Neural crest cell (in vitro differentiated cells): ENCODE measurements at regions not wholly inside any gene's neighbourhood (a gene's known extent, or its start where the extent isn't known, plus 50 kb on each side); places are given as distances from the start of the nearest gene placed in this dataset.

Experiments
- DNase-seq: peaks from one replicate; pipeline ENCODE4 v3.0.0; 2021; ENCODE audit warnings: low read depth, mixed read lengths, low spot score
- H3K27ac Mint-ChIP-seq: one replicate; pipeline ENCODE4 v1.8.0; 2021; ENCODE audit warnings: mild to moderate bottlenecking, mixed read lengths; ENCODE audit not compliant: unreplicated experiment
- H3K27me3 Mint-ChIP-seq: 2 replicates; pipeline ENCODE4 v1.8.0; 2021; ENCODE audit warnings: low read depth, mild to moderate bottlenecking, mixed read lengths
- H3K36me3 Mint-ChIP-seq: 2 replicates; pipeline ENCODE4 v1.8.0; 2021; ENCODE audit warnings: low read depth, mild to moderate bottlenecking, mixed read lengths
- H3K4me1 Mint-ChIP-seq: 2 replicates; pipeline ENCODE4 v1.8.0; 2021; ENCODE audit warnings: mixed read lengths
- H3K4me3 Mint-ChIP-seq: one replicate; pipeline ENCODE4 v1.8.0; 2021; ENCODE audit warnings: mild to moderate bottlenecking, mixed read lengths
- H3K9me3 Mint-ChIP-seq: 2 replicates; pipeline ENCODE4 v1.8.0; 2021; ENCODE audit warnings: mixed read lengths
- CTCF ChIP-seq: fragments of 200-600 bp; sonication (generic); conservative IDR thresholded peaks from 2 replicates; pipeline ENCODE4 v1.5.0; 2021; ENCODE audit warnings: antibody characterized with exemption, mild to moderate bottlenecking

GRCh38 chr14:97584528-97584927 is 787.3 kb downstream of the VRK1 start:
- H3K4me3 Mint-ChIP-seq: no peak overlapping the region
- no peak for DNase-seq
- H3K36me3 Mint-ChIP-seq: no peaks in the 10 kb centered on the region
- no peaks in the 10 kb centered on the region for H3K9me3 Mint-ChIP-seq
- no peak overlapping the region for H3K27ac Mint-ChIP-seq
- H3K4me1 Mint-ChIP-seq: peaks cover 6% of the 10 kb centered on the region
- no peak for TF ChIP-seq CTCF
- peaks cover 28% of the 10 kb centered on the region for H3K27me3 Mint-ChIP-seq

DNA sequence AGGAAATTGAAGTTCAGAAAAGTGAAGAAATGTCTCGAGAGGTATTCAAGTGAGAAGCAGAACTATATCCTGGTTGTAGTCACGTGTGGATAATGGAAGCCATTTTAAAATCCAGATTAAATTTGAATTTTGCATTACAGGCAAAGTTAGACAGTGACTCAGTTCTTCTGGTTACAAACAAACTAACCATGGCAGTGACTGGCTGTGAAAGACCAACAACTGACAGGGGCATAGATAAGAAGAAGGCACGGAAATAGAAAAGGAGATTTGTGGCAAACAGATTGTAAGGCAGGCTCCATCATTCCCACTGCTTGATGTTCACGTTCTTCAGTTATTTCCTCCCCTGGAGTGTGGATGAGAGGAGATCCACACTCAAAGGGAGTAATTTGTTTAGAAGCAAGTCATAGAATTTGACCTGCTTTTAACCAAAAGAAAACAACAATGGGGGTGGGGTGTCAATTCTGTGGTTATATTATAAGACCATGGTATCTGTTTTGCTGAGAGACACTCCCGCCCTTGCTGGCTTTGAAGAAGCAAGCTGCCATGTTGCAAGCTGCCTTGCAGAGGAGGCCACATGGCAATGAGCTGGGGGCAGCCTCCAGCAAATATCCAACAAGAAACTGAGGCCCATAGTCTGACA is 795.3 kb downstream of the VRK1 start:
- no peak for TF ChIP-seq CTCF
- DNase-seq: no peak
- Mint-ChIP-seq H3K4me3 (no peak overlapping the region), H3K27me3 (peaks cover 25% of the 10 kb centered on the region), H3K27ac (no peak overlapping the region), H3K36me3 (no peaks in the 10 kb centered on the region), H3K4me1 (no peaks in the 10 kb centered on the region), H3K9me3 (no peaks in the 10 kb centered on the region)

DNA sequence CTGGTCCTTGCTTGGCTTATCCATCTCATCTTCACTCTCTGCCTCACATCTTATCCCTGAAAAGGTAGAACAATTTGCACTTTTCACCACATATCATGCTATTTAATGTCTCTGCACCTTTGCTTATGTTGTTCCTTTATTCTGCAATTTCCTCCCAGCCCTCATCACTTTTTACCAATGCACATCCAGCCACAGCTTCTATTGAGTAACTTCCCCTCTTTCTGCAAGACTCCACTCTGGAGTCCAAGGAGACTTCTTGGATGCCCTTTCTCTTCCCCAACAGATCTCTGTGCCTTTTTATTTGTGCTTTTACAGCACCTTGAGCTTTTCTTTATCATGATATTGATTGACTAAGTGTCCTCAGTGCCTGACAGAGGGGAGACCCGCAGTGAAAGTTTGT is 797.1 kb downstream of the VRK1 start:
- Mint-ChIP-seq H3K36me3 (no peaks in the 10 kb centered on the region), H3K4me1 (no peaks in the 10 kb centered on the region), H3K4me3 (no peak overlapping the region), H3K27me3 (peaks cover 17% of the 10 kb centered on the region), H3K27ac (no peak overlapping the region), H3K9me3 (no peaks in the 10 kb centered on the region)
- DNase-seq: no peak
- no peak for TF ChIP-seq CTCF

DNA sequence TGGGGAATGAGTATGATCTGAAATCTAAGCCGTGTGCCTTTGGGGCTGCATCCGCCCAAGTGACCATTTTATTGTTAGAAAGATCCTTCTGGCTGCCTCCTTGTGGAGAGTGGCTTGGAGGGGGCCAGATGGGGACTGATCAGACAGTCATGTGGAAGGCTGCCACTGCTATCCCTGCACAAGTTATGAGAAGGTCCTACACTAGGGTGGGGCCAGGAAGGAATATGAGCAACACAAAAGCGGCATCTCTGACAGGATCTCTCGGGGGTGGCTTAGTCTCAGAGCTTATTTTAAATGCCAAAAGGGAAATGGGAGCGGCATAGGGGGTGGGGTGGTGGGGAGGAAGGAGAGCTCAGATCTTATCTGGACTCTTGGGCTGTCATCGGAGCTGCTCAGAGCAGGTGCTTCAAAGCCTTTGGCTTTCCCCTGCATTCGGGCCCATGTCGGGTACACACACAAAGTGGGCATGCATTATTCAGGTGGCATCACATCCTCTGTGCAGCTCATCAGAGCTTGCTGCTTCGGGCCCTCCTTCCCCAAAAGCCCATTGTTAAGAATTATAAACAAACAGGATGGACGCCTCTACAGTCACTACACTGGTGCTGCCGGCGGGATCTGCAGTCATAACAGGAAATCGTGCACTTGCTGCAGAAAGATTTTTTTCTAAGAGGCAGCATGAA is 805.4 kb downstream of the VRK1 start:
- TF ChIP-seq CTCF: no peak
- Mint-ChIP-seq H3K36me3 (no peaks in the 10 kb centered on the region), H3K4me3 (no peak overlapping the region), H3K27me3 (peaks cover 10% of the 10 kb centered on the region), H3K4me1 (no peaks in the 10 kb centered on the region), H3K27ac (no peak overlapping the region), H3K9me3 (peaks cover 8% of the 10 kb centered on the region)
- no peak for DNase-seq

DNA sequence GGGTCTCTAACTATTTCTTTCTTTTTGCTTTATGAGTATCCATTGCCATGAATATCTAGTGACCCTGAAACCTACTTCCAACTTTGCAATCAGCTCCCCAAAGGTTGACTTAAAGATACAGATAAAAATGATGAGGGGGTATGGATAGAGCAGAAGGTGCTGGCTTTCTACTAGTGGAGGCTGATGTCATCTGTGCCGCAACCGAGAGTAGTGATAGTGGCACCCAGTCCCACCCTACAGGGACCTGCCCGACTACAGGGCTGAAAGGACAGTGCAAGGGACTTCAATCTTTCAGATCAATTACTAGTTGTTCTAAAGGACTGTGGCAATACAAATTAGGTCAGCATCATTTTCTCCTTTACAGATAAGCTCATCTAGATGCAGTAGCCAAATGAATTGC is 806.0 kb downstream of the VRK1 start:
- Mint-ChIP-seq H3K4me1 (no peaks in the 10 kb centered on the region), H3K4me3 (no peak overlapping the region), H3K36me3 (no peaks in the 10 kb centered on the region), H3K27ac (no peak overlapping the region), H3K9me3 (peaks cover 8% of the 10 kb centered on the region), H3K27me3 (peaks cover 13% of the 10 kb centered on the region)
- no peak for TF ChIP-seq CTCF
- no peak for DNase-seq
